ENCODE measurements at regions not wholly inside any gene's neighbourhood (a gene's known extent, or its start where the extent isn't known, plus 50 kb on each side); places are given as distances from the start of the nearest gene placed in this dataset.

- TF ChIP-seq, protein P1, sequence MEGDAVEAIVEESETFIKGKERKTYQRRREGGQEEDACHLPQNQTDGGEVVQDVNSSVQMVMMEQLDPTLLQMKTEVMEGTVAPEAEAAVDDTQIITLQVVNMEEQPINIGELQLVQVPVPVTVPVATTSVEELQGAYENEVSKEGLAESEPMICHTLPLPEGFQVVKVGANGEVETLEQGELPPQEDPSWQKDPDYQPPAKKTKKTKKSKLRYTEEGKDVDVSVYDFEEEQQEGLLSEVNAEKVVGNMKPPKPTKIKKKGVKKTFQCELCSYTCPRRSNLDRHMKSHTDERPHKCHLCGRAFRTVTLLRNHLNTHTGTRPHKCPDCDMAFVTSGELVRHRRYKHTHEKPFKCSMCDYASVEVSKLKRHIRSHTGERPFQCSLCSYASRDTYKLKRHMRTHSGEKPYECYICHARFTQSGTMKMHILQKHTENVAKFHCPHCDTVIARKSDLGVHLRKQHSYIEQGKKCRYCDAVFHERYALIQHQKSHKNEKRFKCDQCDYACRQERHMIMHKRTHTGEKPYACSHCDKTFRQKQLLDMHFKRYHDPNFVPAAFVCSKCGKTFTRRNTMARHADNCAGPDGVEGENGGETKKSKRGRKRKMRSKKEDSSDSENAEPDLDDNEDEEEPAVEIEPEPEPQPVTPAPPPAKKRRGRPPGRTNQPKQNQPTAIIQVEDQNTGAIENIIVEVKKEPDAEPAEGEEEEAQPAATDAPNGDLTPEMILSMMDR (IDR thresholded peaks at IDR 0.05), result no peak
- no peak for TF ChIP-seq POLR2A (IDR thresholded peaks at IDR 0.05)
These were observed 127.2 kb upstream of the FRMPD4 start for GRCh38 chrX:12011075-12011474.

Measured in thyroid gland (tissue), 4 donors.